A549 (cell line): ENCODE measurements at regions not wholly inside any gene's neighbourhood (a gene's known extent, or its start where the extent isn't known, plus 50 kb on each side); places are given as distances from the start of the nearest gene placed in this dataset.
"Not testable (repeated sequence)": the region's sequence is repeated elsewhere in the genome, so short reads cannot be mapped to it uniquely, and the experiment has no call there.

Experiments used
- ATAC-seq, 2 experiments: fragments of 200-7000 bp in 1 of 2; fragments of >200 bp in 1 of 2; cut with Nextera tagmentation in 1 of 2; cut with Tn5 transposase in 1 of 2; 3 replicates each; pipeline versions ENCODE4 v1.8.0 to v1.9.1; 2018 to 2020; ENCODE audit warnings: mild to moderate bottlenecking in 1 of 2, moderate library complexity in 1 of 2
- CTCF ChIA-PET: fragments of 300-600 bp; sonication (Branson Sonifier 250); formaldehyde crosslinking; extraction: SDS; loops from one replicate; lab custom pipeline; 2021; ENCODE audit warnings: antibody characterized with exemption, inconsistent platforms; lab: Yijun Ruan, JAX
- POLR2A ChIA-PET: fragments of 350-600 bp; formaldehyde crosslinking; extraction: SDS; loops from one replicate; lab custom pipeline; 2021; ENCODE audit warnings: antibody characterized with exemption, inconsistent platforms; lab: Yijun Ruan, JAX
- DNase-seq, 2 experiments: peaks; one replicate each; pipeline versions ENCODE4 v3.0.0 to v3.0.0-alpha.2; 2011 to 2016; ENCODE audit warnings: low read depth in 1 of 2, low spot score in 1 of 2
- FAIRE-seq: peaks from 2 replicates; lab custom pipeline; 2011; peaks lifted over from hg19 to GRCh38; lab: Jason Lieb, UNC
- H3K27ac ChIP-seq, 2 experiments: fragments of >200 bp; sonication (Bioruptor Twin); formaldehyde crosslinking; 3 replicates each; pipeline ENCODE4 v1.5.1; 2016 to 2017
- H3K4me1 ChIP-seq: fragments of >200 bp; sonication (Bioruptor Twin); formaldehyde crosslinking; 3 replicates; pipeline ENCODE4 v1.6.1; 2016
- H3K4me2 ChIP-seq: fragments of >200 bp; sonication (Bioruptor Twin); formaldehyde crosslinking; 3 replicates; pipeline ENCODE4 v1.6.1; 2016
- H3K4me3 ChIP-seq: fragments of >200 bp; sonication (Bioruptor Twin); formaldehyde crosslinking; 3 replicates; pipeline ENCODE4 v1.5.1; 2016
- H3K9me3 ChIP-seq: fragments of >200 bp; sonication (Bioruptor Twin); formaldehyde crosslinking; 3 replicates; pipeline ENCODE4 v1.6.1; 2016
- ATOH8 ChIP-seq: fragments of 250-450 bp; sonication (Bioruptor Pico); IDR thresholded peaks from 2 replicates; pipeline ENCODE4 v1.5.0; 2020; ENCODE audit warnings: low read depth, mild to moderate bottlenecking, moderate library complexity
- BCL3 ChIP-seq: fragments of >200 bp; sonication (Bioruptor Twin); formaldehyde crosslinking; IDR thresholded peaks from 3 replicates; pipeline ENCODE4 v1.6.1; 2016
- BHLHE40 ChIP-seq: IDR thresholded peaks from 2 replicates; pipeline ENCODE4 v1.6.1; 2012; ENCODE audit warnings: low read depth, low read length, inconsistent platforms
- CBX8 ChIP-seq: fragments of 200-600 bp; sonication (generic); IDR thresholded peaks from 2 replicates; pipeline ENCODE4 v1.6.1; 2016
- CEBPB ChIP-seq, 2 experiments: fragments of >200 bp in 1 of 2; sonication (Bioruptor Twin) in 1 of 2; formaldehyde crosslinking in 1 of 2; IDR thresholded peaks; 2 replicates each; pipeline ENCODE4 v1.6.1; 2012 to 2016
- EHF ChIP-seq: fragments of 250-450 bp; sonication (Bioruptor Pico); IDR thresholded peaks from 2 replicates; pipeline ENCODE4 v1.5.0; 2020; ENCODE audit warnings: mild to moderate bottlenecking
- ELK1 ChIP-seq: fragments of 150-350 bp; IDR thresholded peaks from 2 replicates; pipeline ENCODE4 v1.6.1; 2014; ENCODE audit warnings: low read depth, mild to moderate bottlenecking, low read length
- ESRRA ChIP-seq: fragments of 150-350 bp; IDR thresholded peaks from 2 replicates; pipeline ENCODE4 v1.6.1; 2014; ENCODE audit warnings: mild to moderate bottlenecking, low read length, borderline replicate concordance
- FOSB ChIP-seq: fragments of 250-450 bp; sonication (Bioruptor Pico); IDR thresholded peaks from 2 replicates; pipeline ENCODE4 v1.5.0; 2020; ENCODE audit warnings: mild to moderate bottlenecking, moderate library complexity
- FOXS1 ChIP-seq: fragments of 250-450 bp; sonication (Bioruptor Pico); IDR thresholded peaks from 2 replicates; pipeline ENCODE4 v1.5.0; 2020; ENCODE audit warnings: mild to moderate bottlenecking, moderate library complexity
- HEYL ChIP-seq: fragments of 250-450 bp; sonication (Bioruptor Pico); IDR thresholded peaks from 2 replicates; pipeline ENCODE4 v1.8.0; 2021; ENCODE audit warnings: mild to moderate bottlenecking, moderate library complexity
- HOXB5 ChIP-seq: fragments of 250-450 bp; sonication (Bioruptor Pico); IDR thresholded peaks from 2 replicates; pipeline ENCODE4 v1.5.0; 2020; ENCODE audit warnings: mild to moderate bottlenecking, moderate library complexity
- KDM1A ChIP-seq: fragments of 200-600 bp; sonication (generic); IDR thresholded peaks from 2 replicates; pipeline ENCODE4 v1.6.1; 2016; ENCODE audit warnings: low read depth, mild to moderate bottlenecking
- MAFK ChIP-seq: fragments of 450-650 bp; IDR thresholded peaks from 2 replicates; pipeline ENCODE4 v1.6.1; 2014; ENCODE audit not compliant: partially characterized antibody
- MAZ ChIP-seq: fragments of 150-350 bp; IDR thresholded peaks from 2 replicates; pipeline ENCODE4 v1.6.1; 2014; ENCODE audit warnings: antibody characterized with exemption, low read depth, low read length, borderline replicate concordance
- PHF8 ChIP-seq: fragments of 200-600 bp; sonication (generic); IDR thresholded peaks from 2 replicates; pipeline ENCODE4 v1.6.1; 2016; ENCODE audit warnings: low read depth, mild to moderate bottlenecking, antibody characterized with exemption, moderate library complexity, borderline replicate concordance
- POLR2A ChIP-seq: IDR thresholded peaks from 2 replicates; pipeline ENCODE4 v1.6.1; 2012; ENCODE audit warnings: mild to moderate bottlenecking, low read length
- RARB ChIP-seq: fragments of 250-450 bp; sonication (Bioruptor Pico); IDR thresholded peaks from 2 replicates; pipeline ENCODE4 v1.8.0; 2021; ENCODE audit warnings: mild to moderate bottlenecking, moderate library complexity
- RFX5 ChIP-seq: fragments of 450-650 bp; IDR thresholded peaks from 2 replicates; pipeline ENCODE4 v1.7.1; 2014; ENCODE audit warnings: antibody characterized with exemption, mild to moderate bottlenecking, moderate library complexity
- RNF2 ChIP-seq: fragments of 200-600 bp; sonication (generic); IDR thresholded peaks from 2 replicates; pipeline ENCODE4 v1.6.1; 2016; ENCODE audit warnings: low read depth, mild to moderate bottlenecking, antibody characterized with exemption, moderate library complexity, borderline replicate concordance
- SMC3 ChIP-seq: fragments of >200 bp; sonication (Bioruptor Twin); formaldehyde crosslinking; IDR thresholded peaks from 3 replicates; pipeline ENCODE4 v1.6.1; 2018; ENCODE audit warnings: inconsistent platforms
- TP53 ChIP-seq: fragments of 250-450 bp; sonication (Bioruptor Pico); IDR thresholded peaks from 2 replicates; pipeline ENCODE4 v1.5.0; 2021; ENCODE audit warnings: mild to moderate bottlenecking, moderate library complexity
- USF2 ChIP-seq: fragments of 450-650 bp; IDR thresholded peaks from 2 replicates; pipeline ENCODE4 v1.6.1; 2014; ENCODE audit warnings: antibody characterized with exemption
- ZC3H11A ChIP-seq: fragments of 450-650 bp; IDR thresholded peaks from 2 replicates; pipeline ENCODE4 v1.6.1; 2014; ENCODE audit warnings: antibody characterized with exemption, mild to moderate bottlenecking
- ZFP36 ChIP-seq: fragments of 450-650 bp; IDR thresholded peaks from 2 replicates; pipeline ENCODE4 v1.6.1; 2014; ENCODE audit warnings: borderline replicate concordance; ENCODE audit not compliant: partially characterized antibody
- ZNF302 ChIP-seq: fragments of 250-450 bp; sonication (Bioruptor Pico); IDR thresholded peaks from 2 replicates; pipeline ENCODE4 v1.9.0; 2021; ENCODE audit warnings: inconsistent platforms, mild to moderate bottlenecking, moderate library complexity
- ZSCAN20 ChIP-seq: fragments of 250-450 bp; sonication (Bioruptor Pico); IDR thresholded peaks from 2 replicates; pipeline ENCODE4 v1.8.0; 2022; ENCODE audit warnings: mild to moderate bottlenecking, moderate library complexity
- WGBS: methylation state at CpG from one replicate; pipeline ENCODE4 v1.1.6; 2017; ENCODE audit errors: missing lambda C conversion rate; 5-methylcytosine and 5-hydroxymethylcytosine counted together

GRCh38 chr3:186442979-186443378, 80.9 kb upstream of the DGKG start:
- H3K9me3 ChIP-seq, FAIRE-seq, H3K4me1 ChIP-seq, POLR2A ChIA-PET, ATAC-seq, H3K4me2 ChIP-seq, H3K4me3 ChIP-seq, H3K27ac ChIP-seq, DNase-seq: not testable (repeated sequence)
- peak; percentile 70 for TF ChIP-seq MAFK
- CTCF ChIA-PET: interaction anchor here (0.6 to 1.5 kb wide), 2 partner anchors 16 to 105 kb away, joined by 3 to 5 read pairs; no protein-coding TSS in a partner anchor
- 60% methylated on average over 9 of the region's 9 CpGs for WGBS

- Histone ChIP-seq H3K4me1 (no peaks in the 10 kb centered on the region), H3K4me3 (no peak overlapping the region), H3K9me3 (no peaks in the 10 kb centered on the region), H3K27ac (no peak overlapping the region), H3K4me2 (no peak overlapping the region)
- TF ChIP-seq TP53: no peak
- no peak for TF ChIP-seq FOXS1 (CRISPR knock-in tag)
- WGBS: 42% methylated on average over 2 of the region's 2 CpGs
- ATAC-seq (no peak), DNase-seq (no peak), FAIRE-seq (no peak)
- ChIA-PET POLR2A (no interaction called here), CTCF (interaction anchor here (1.5 kb wide), 1 partner anchor 15 kb away, joined by 5 read pairs; no protein-coding TSS in a partner anchor)
Measured at GRCh38 chr3:186442162-186442561, 80.1 kb upstream of the DGKG start.

- FAIRE-seq (no peak), DNase-seq (no peak), ATAC-seq (no peak)
- Histone ChIP-seq H3K27ac (no peak overlapping the region), H3K4me1 (no peaks in the 10 kb centered on the region), H3K4me3 (no peak overlapping the region), H3K4me2 (no peak overlapping the region), H3K9me3 (no peaks in the 10 kb centered on the region)
- ChIA-PET POLR2A (no interaction called here), CTCF (no interaction called here)
- WGBS: 44% methylated on average over 3 of the region's 3 CpGs
- TF ChIP-seq HEYL (CRISPR knock-in tag) (no peak), TP53 (no peak), RNF2 (no peak), SMC3 (no peak), POLR2A (no peak), PHF8 (no peak), MAFK (no peak), BHLHE40 (no peak), KDM1A (no peak)
Measured at GRCh38 chr3:186440891-186441290, 78.9 kb upstream of the DGKG start.

GRCh38 chr3:186439725-186440124, 77.7 kb upstream of the DGKG start:
- ChIA-PET CTCF (interaction anchor here (1.2 kb wide), 1 partner anchor 14 kb away, joined by 3 read pairs; no protein-coding TSS in a partner anchor), POLR2A (no interaction called here)
- DNase-seq: no peak
- FAIRE-seq: no peak
- Histone ChIP-seq H3K9me3 (no peaks in the 10 kb centered on the region), H3K4me3 (no peak overlapping the region), H3K27ac (no peak overlapping the region), H3K4me1 (no peaks in the 10 kb centered on the region), H3K4me2 (no peak overlapping the region)
- WGBS: 46% methylated on average over 6 of the region's 6 CpGs
- no peak for TF ChIP-seq BCL3
- TF ChIP-seq ZFP36: no peak
- TF ChIP-seq MAZ: no peak
- no peak for TF ChIP-seq POLR2A
- no peak for TF ChIP-seq EHF (CRISPR knock-in tag)
- TF ChIP-seq HOXB5 (CRISPR knock-in tag): no peak
- no peak for TF ChIP-seq ZSCAN20
- TF ChIP-seq CEBPB (IDR thresholded peaks at IDR 0.05): no peak
- no peak for TF ChIP-seq KDM1A
- no peak for TF ChIP-seq FOSB (CRISPR knock-in tag)
- no peak for TF ChIP-seq RARB (CRISPR knock-in tag)
- no peak for TF ChIP-seq ZNF302 (CRISPR knock-in tag)
- TF ChIP-seq ESRRA: no peak
- TF ChIP-seq ELK1: no peak
- no peak for TF ChIP-seq USF2
- no peak for TF ChIP-seq ZC3H11A
- TF ChIP-seq ATOH8 (CRISPR knock-in tag): no peak
- TF ChIP-seq RFX5: no peak
- TF ChIP-seq CBX8: no peak
- TF ChIP-seq BHLHE40: no peak
- ATAC-seq: no peak

- POLR2A ChIA-PET, CTCF ChIA-PET, FAIRE-seq, DNase-seq, H3K4me2 ChIP-seq, H3K4me1 ChIP-seq, ATAC-seq, H3K4me3 ChIP-seq, H3K27ac ChIP-seq, H3K9me3 ChIP-seq: not testable (repeated sequence)
- 60% methylated on average over 1 of the region's 30 CpGs for WGBS
Measured at GRCh38 chr3:186435332-186435731, 73.3 kb upstream of the DGKG start.
